GM23248 (cell line): ENCODE measurements at regions not wholly inside any gene's neighbourhood (a gene's known extent, or its start where the extent isn't known, plus 50 kb on each side); places are given as distances from the start of the nearest gene placed in this dataset.

Experiments used
- DNase-seq: peaks from one replicate; pipeline ENCODE4 v3.0.0-alpha.2; 2015
- H2AFZ ChIP-seq: fragments of 200-600 bp; sonication (generic); 2 replicates; pipeline ENCODE4 v1.6.1; 2016; ENCODE audit warnings: antibody characterized with exemption
- H3F3A ChIP-seq: fragments of 200-600 bp; sonication (generic); 2 replicates; pipeline ENCODE4 v1.6.1; 2016; ENCODE audit warnings: mild to moderate bottlenecking, antibody characterized with exemption, mixed run types; ENCODE audit not compliant: insufficient read depth
- H3K27ac ChIP-seq: fragments of 200-600 bp; sonication (generic); 2 replicates; pipeline ENCODE4 v1.5.1; 2016; ENCODE audit warnings: mild to moderate bottlenecking
- H3K27me3 ChIP-seq: fragments of 200-600 bp; sonication (generic); replicated peaks from 2 replicates; pipeline ENCODE4 v1.6.1; 2016; ENCODE audit warnings: mild to moderate bottlenecking; ENCODE audit not compliant: insufficient read depth
- H3K36me3 ChIP-seq: fragments of 200-600 bp; sonication (generic); 2 replicates; pipeline ENCODE4 v1.6.1; 2016; ENCODE audit warnings: low read depth, mild to moderate bottlenecking
- H3K4me1 ChIP-seq: fragments of 200-600 bp; sonication (generic); 2 replicates; pipeline ENCODE4 v1.6.1; 2016; ENCODE audit warnings: mild to moderate bottlenecking; ENCODE audit not compliant: insufficient read depth
- H3K4me2 ChIP-seq: fragments of 200-600 bp; sonication (generic); one replicate; pipeline ENCODE4 v1.6.1; 2016; ENCODE audit warnings: mild to moderate bottlenecking; ENCODE audit not compliant: unreplicated experiment
- H3K4me3 ChIP-seq: fragments of 200-600 bp; sonication (generic); 2 replicates; pipeline ENCODE4 v1.5.1; 2016; ENCODE audit warnings: mild to moderate bottlenecking
- H3K79me2 ChIP-seq: fragments of 200-600 bp; sonication (generic); 2 replicates; pipeline ENCODE4 v1.6.1; 2016; ENCODE audit warnings: mild to moderate bottlenecking; ENCODE audit not compliant: insufficient read depth
- H3K9ac ChIP-seq: fragments of 200-600 bp; sonication (generic); 2 replicates; pipeline ENCODE4 v1.6.1; 2016; ENCODE audit warnings: mild to moderate bottlenecking
- H3K9me2 ChIP-seq: fragments of 200-600 bp; sonication (generic); 2 replicates; pipeline ENCODE4 v1.6.1; 2016; ENCODE audit warnings: mixed run types, mild to moderate bottlenecking, moderate library complexity; ENCODE audit not compliant: insufficient read depth
- H3K9me3 ChIP-seq: fragments of 200-600 bp; sonication (generic); one replicate; pipeline ENCODE4 v1.6.1; 2017; ENCODE audit warnings: low read depth
- H4K20me1 ChIP-seq: fragments of 200-600 bp; sonication (generic); 2 replicates; pipeline ENCODE4 v1.6.0; 2016; ENCODE audit not compliant: insufficient read depth
- EZH2 ChIP-seq: fragments of 200-600 bp; sonication (generic); IDR thresholded peaks from 2 replicates; pipeline ENCODE4 v1.6.1; 2018; ENCODE audit warnings: antibody characterized with exemption, mild to moderate bottlenecking; ENCODE audit not compliant: insufficient read depth, poor library complexity, severe bottlenecking
- EZH2phosphoT487 ChIP-seq: fragments of 200-600 bp; sonication (generic); IDR thresholded peaks from 2 replicates; pipeline ENCODE4 v1.6.1; 2018; ENCODE audit warnings: antibody characterized with exemption, moderate library complexity, mild to moderate bottlenecking, low read depth; ENCODE audit not compliant: insufficient read depth
- WGBS, 2 experiments: methylation state at CpG; one replicate each; pipeline ENCODE4 v1.1.6; 2015 to 2017; ENCODE audit warnings: low lambda C conversion rate in 2 of 2, low coverage in 1 of 2; ENCODE audit errors: missing lambda C conversion rate in 2 of 2; 5-methylcytosine and 5-hydroxymethylcytosine counted together
- in situ Hi-C: fragments of 300-500 bp; cut with MboI; formaldehyde crosslinking; loops from 2 replicates; pipeline ENCODE4 v1.15.0; 2020

GRCh38 chr3:107271787-107272387, 105.4 kb upstream of the CCDC54 start:
- H3K36me3 ChIP-seq = no peaks in the 10 kb centered on the region
- 0 to 5% methylated on average over 3 of the region's 3 CpGs for WGBS, 2 experiments
- no peaks in the 10 kb centered on the region for H3F3A ChIP-seq
- no peak overlapping the region for H3K27ac ChIP-seq
- H3K27me3 ChIP-seq = no peaks in the 10 kb centered on the region
- in situ Hi-C loops = loop anchor here (10.0 kb wide), 1 partner anchor 143 kb away; no protein-coding TSS in a partner anchor
- 0 out of 2 replicates have a peak, but pooled peaks cover 5% of the 10 kb centered on the region for H3K4me1 ChIP-seq
- H3K9me3 ChIP-seq = no peaks in the 10 kb centered on the region
- peak overlapping the region; percentile 48 for H2AFZ ChIP-seq
- no peaks in the 10 kb centered on the region for H3K9me2 ChIP-seq
- no peak overlapping the region for H3K4me3 ChIP-seq
- H4K20me1 ChIP-seq = no peaks in the 10 kb centered on the region
- H3K9ac ChIP-seq = no peak overlapping the region
- peak; percentile 82 for DNase-seq
- no peak overlapping the region for H3K4me2 ChIP-seq
- no peak for TF ChIP-seq EZH2
- no peak for TF ChIP-seq EZH2phosphoT487
- no peaks in the 10 kb centered on the region for H3K79me2 ChIP-seq

- Histone ChIP-seq H4K20me1 (no peaks in the 10 kb centered on the region), H3K27me3 (no peaks in the 10 kb centered on the region), H3K4me1 (0 out of 2 replicates have a peak, but pooled peaks cover 5% of the 10 kb centered on the region), H3F3A (no peaks in the 10 kb centered on the region), H3K9me2 (no peaks in the 10 kb centered on the region), H3K9me3 (no peaks in the 10 kb centered on the region), H3K4me2 (no peak overlapping the region), H3K27ac (no peak overlapping the region), H3K36me3 (no peaks in the 10 kb centered on the region), H3K9ac (no peak overlapping the region), H3K79me2 (no peaks in the 10 kb centered on the region), H3K4me3 (no peak overlapping the region), H2AFZ (no peak overlapping the region)
- DNase-seq = peak; percentile 22
- in situ Hi-C loops = loop anchor here (10.0 kb wide), 1 partner anchor 142 kb away; no protein-coding TSS in a partner anchor
- no peak for TF ChIP-seq EZH2phosphoT487
- no peak for TF ChIP-seq EZH2
- 43 to 47% methylated on average over 2 of the region's 2 CpGs for whole genome bisulfite sequencing, 2 experiments
Measured at GRCh38 chr3:107272471-107272870, 104.8 kb upstream of the CCDC54 start.

- no peak for DNase-seq
- H3K9me2 ChIP-seq = no peaks in the 10 kb centered on the region
- no peaks in the 10 kb centered on the region for H4K20me1 ChIP-seq
- no peak for TF ChIP-seq EZH2phosphoT487
- TF ChIP-seq EZH2 = no peak
- in situ Hi-C loops = loop anchor here (10.0 kb wide), 1 partner anchor 142 kb away; no protein-coding TSS in a partner anchor
- no peaks in the 10 kb centered on the region for H3K36me3 ChIP-seq
- no peak overlapping the region for H3K9ac ChIP-seq
- H3K9me3 ChIP-seq = no peaks in the 10 kb centered on the region
- H3K27ac ChIP-seq = no peak overlapping the region
- H3K4me3 ChIP-seq = no peak overlapping the region
- WGBS, 2 experiments = 91 to 95% methylated on average over 4 of the region's 4 CpGs
- no peaks in the 10 kb centered on the region for H3K79me2 ChIP-seq
- no peaks in the 10 kb centered on the region for H3F3A ChIP-seq
- no peak overlapping the region for H2AFZ ChIP-seq
- no peaks in the 10 kb centered on the region for H3K27me3 ChIP-seq
- H3K4me2 ChIP-seq = no peak overlapping the region
- H3K4me1 ChIP-seq = 0 out of 2 replicates have a peak, but pooled peaks cover 5% of the 10 kb centered on the region
Measured at GRCh38 chr3:107272885-107273284, 104.4 kb upstream of the CCDC54 start.

GRCh38 chr3:107273771-107274170, 103.5 kb upstream of the CCDC54 start:
- no peaks in the 10 kb centered on the region for H3K27me3 ChIP-seq
- TF ChIP-seq EZH2phosphoT487 (no peak), EZH2 (no peak)
- no peaks in the 10 kb centered on the region for H3K9me3 ChIP-seq
- H3K36me3 ChIP-seq = no peaks in the 10 kb centered on the region
- no peaks in the 10 kb centered on the region for H3K79me2 ChIP-seq
- no peak overlapping the region for H3K9ac ChIP-seq
- no peaks in the 10 kb centered on the region for H3F3A ChIP-seq
- H3K4me2 ChIP-seq = no peak overlapping the region
- no peak overlapping the region for H3K27ac ChIP-seq
- H4K20me1 ChIP-seq = no peaks in the 10 kb centered on the region
- no peak overlapping the region for H3K4me3 ChIP-seq
- no peak overlapping the region for H2AFZ ChIP-seq
- WGBS, 2 experiments = 85 to 90% methylated on average over 2 of the region's 2 CpGs
- H3K4me1 ChIP-seq = 0 out of 2 replicates have a peak, but pooled peaks cover 5% of the 10 kb centered on the region
- in situ Hi-C loops = loop anchor here (10.0 kb wide), 1 partner anchor 141 kb away; no protein-coding TSS in a partner anchor
- H3K9me2 ChIP-seq = no peaks in the 10 kb centered on the region
- no peak for DNase-seq
